Activated CD8-positive, alpha-beta memory T cell treated with anti-CD3 and anti-CD28 coated beads for 24 hours (primary cell): ENCODE measurements at regions not wholly inside any gene's neighbourhood (a gene's known extent, or its start where the extent isn't known, plus 50 kb on each side); places are given as distances from the start of the nearest gene placed in this dataset.
"Not testable (repeated sequence)": the region's sequence is repeated elsewhere in the genome, so short reads cannot be mapped to it uniquely, and the experiment has no call there.

ENCODE experiments used
- DNase-seq: peaks from one replicate; pipeline ENCODE4 v3.0.0-alpha.2; 2020

DNA sequence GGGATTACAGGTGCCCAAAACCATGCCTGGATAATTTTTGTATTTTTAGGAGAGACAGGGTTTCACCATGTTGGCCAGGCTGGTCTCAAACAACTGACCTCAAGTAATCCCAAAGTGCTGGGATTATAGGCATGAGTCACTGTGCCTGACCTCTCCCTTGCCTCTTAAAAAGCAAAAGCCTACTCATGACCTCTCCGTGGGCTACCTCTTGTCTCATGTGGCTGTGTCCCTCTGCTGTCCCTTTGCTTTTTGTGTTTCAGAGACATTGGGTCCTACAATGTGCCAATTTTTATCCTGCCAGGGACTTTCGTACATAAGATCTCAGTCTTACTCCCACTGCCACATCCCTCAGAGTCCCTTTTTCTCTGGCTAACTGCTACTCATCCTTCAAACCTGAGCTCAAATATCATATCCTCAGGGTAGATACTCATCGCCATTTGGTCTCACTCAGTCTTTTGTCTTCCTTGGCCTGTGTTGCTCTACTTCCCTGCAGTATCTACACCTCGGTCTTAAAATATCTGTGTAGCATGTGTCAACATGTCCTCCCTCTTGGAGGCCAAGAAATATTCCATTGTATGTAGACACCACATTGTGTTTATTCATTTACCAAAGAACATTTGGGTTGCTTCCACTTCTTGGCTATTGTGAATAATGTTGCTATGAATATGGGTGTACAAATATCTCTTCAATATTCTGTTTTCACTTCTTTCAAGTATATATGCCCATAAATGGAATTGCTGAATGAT is 465.0 kb upstream of the KLF6 start:
- no peak for DNase-seq

DNA sequence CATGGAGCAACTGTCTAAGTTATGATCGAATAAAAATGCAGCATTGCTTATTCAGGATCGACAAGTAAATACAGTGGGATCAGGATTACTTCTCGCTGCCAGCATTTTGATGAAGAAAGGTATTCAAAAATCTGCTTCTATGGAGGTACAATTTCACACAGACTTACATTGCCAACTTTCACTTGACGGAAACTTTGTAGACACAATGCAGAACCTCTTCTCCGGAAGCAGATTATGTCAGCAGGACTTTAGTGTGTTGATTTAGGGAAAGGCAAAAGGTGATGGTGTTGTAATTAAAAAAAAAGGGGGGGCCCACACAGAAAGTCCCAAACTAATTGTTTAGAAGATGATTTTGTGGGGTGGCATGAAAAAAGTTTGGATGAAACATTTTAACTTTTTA is 462.4 kb upstream of the KLF6 start:
- no peak for DNase-seq

DNA sequence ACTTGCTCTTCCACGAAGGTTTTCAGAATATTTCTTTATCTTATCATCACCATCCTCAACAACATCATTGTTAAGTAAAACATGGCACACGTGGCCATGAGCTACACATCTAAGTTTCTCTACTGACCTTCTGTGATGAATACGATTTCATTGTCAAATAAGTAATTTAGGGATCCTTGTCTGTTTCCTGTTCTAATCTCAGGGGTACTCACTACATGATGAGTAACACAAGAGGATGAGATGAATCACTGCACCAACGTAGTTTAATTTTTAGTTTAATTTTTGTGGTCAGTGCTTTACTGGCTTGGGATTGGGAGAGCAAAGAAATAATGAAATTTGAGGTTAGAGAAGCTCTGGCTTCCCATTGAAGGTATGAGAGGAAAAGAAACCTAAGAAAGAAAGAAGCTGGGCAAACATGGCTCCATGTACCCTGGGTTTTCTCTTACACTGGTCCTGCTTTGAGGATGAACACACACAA is 461.9 kb upstream of the KLF6 start:
- no peak for DNase-seq

DNA sequence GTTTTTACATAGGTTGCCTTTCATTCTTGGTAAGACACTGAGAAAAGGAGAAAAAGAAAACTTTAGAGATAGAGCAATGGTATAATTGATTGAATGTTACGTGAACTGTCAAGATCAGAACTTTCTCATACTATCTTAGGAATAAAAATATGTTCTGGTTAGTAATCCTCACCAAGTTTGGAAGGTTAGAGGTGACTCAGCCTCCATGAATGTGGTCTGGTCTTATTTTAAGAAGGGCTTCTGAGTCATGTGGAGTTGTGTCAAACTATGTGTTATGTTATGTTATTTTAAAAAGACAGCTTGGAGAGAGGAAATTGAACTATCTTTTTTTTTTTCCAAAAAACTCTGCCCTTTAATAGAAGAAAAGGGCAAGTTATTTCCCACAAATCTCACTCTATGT is 458.6 kb upstream of the KLF6 start:
- no peak for DNase-seq

DNA sequence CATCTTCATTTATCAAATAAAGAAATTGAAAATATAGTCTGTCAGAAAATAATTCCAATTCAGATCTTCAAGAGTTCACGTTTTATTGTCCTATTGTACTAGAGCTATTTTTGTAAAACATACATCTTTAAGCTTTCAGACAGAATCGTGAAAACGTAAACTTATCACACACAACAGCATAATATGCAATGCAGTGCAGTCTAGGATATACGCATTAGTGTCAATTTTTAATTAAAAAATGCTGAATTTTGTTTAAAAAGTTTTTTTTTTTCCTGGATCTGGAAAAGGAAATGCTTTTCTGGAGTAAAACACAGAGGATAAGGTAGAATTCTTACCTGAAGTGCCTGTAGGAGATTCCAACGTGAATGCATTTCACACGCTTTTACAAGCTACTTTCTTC is 458.2 kb upstream of the KLF6 start:
- DNase-seq = no peak

DNA sequence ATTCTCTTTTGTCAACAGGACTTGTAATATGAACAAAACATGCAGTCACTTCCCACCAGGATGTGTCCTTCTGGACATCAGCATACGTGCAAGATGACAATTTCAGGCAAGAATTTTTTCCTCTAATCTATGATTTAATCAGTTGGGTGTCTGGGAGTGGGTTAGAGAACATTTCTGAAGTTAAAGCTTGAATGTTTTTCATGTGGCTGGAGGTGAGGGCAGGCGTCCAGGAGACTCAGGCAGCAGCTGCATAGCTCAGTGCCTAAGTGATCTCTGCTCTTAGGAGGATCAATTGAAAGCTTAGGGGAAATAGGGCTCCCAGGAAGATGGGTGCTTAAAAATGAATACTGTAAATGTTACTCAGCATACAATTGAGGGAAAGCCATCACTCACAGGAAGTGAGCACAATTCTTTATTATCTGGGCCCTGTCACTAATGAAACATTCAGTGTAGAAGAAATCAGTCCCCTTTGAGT is 457.6 kb upstream of the KLF6 start:
- no peak for DNase-seq

DNA sequence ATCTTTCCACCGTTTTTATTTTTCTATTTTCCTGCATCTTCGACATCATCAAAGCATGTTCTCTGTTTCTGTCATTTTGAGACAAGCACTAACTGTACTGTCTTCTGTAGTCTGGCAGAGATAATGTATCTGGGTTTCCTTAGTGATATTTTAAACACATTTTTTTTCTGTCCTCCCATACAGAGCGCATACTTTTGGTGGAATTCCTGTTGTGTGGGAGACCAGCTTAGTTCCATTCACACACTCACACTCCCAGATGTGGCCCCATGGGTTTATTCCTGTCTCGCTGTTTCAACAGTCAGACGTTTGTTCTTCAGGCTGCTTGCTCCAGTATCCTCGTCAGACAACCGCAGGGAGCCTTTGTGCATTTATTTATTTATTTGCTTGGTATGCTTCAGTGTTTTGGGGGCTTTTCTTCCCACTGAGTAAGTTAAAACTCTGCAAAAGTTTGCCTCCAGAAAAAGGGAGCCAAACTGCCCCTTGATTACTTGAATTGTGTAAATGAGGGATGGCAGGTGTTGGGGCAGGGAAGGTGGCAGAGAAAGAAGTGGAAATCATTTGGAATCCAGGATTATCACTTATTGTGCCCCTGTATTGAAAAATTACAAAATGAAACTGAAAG is 456.8 kb upstream of the KLF6 start:
- DNase-seq = no peak

DNA sequence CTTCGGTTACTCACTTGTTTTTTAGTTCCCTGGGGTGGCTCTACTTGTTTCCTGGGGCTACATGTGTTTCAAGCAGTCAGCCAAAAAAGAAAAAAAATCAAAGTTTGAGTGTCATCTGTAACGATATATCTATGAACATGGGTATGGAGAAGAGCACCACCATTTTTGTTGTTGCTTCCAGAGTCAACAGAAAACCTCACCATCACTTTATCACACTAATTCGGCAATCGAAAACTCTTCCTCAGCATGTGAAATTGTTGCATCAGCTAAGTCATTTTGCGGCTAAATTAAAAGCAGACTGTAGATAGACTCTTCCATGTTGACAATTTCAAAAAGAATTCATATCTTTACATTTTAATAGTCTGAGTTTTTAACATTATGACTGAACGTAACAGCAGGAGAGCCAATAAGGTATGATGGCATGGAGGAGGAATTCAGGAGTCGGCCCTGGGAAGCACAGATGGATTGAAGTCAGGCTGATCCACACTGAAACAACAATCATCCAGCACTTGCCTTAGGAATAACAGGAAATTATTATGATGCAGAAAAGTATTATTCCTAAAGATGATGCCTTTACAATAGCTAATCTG is 455.7 kb upstream of the KLF6 start:
- DNase-seq = no peak

DNA sequence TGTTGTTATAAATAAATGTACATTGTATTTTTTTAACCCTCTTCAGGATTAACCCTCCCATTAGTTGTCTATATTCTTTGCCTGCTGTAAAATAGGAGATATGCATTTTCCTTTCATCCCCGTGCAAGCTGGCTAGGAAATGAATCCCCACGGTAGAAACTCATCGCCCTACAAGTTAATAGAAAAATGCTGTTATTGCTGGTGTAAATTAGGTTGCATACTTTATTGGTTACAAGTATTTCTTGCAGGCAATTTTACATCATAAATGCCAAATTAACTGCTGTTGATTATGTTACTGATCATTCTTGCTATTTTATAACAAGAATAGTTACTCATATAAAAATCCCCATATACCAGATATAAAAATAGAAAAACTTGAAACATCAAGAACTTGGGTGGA is 454.2 kb upstream of the KLF6 start:
- no peak for DNase-seq

DNA sequence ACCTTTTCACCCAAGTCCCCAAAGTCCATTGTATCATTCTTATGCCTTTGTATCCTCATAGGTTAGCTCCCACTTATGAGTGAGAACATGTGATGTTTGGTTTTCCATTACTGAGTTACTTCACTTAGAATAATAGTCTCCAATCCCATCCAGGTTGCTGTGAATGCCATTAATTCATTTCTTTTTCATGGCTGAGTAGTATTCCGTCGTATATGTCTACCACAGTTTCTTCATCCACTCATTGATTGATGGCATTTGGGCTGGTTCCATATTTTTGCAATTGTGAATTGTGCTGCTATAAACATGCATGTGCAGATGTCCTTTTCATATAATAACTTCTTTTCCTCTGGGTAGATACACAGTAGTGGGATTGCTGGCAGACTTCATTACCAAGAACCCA is 451.9 kb upstream of the KLF6 start:
- not testable (repeated sequence) for DNase-seq

DNA sequence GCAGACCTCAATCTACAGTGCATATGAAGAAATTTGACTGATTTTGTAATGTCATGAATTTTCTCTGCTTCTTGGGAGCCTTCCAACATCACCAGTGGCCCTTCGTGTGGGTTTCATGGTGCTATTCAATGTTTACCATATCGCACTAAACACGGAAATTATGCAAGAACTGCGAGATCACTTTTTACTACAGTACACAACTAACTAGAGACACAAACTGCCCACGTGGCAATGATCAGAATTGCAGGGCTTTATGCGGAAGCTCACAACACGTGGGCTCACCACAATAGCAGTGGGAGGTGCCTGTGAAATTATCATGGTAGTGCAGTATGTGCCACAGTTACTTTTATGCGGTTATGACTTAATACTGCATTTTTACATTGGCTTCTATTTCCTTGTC is 449.7 kb upstream of the KLF6 start:
- DNase-seq = peak; percentile 65

DNA sequence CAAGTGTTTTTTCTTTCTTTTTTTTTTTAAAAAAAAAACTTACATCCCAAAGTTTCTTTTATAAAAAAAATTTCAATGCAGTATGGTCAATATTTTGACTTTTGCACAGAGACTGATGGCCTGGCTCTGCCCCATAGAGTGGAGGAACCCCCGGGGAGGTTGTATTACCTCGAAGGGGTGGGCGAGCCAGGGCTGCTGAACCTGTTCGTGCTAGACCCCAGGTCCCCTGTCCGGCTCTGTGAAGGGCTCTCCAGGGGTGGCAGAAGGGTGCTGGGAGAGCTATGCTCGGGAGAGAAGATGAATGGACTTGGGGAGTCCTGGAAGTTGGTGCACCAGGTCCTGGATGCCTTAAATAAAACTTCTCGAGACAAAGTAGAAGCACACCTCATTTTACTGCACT is 446.4 kb upstream of the KLF6 start:
- no peak for DNase-seq

DNA sequence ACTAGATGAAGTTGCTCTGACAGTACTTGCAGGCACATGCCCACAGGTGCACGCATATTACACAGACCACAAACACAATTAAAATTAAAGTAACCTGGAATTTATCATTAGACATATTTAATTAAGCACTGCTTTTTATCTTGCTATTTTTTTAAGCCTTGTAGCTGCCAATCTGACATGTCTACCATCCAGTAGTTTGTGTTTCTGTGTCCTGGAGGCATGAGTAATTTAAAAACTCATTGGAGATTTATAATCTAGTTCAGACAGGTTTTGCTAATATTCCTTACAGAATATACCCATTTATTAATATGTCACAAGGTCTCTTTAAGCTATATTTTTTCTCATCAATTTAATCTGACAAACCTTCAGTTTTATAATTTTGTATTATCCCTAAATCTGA is 445.0 kb upstream of the KLF6 start:
- no peak for DNase-seq

DNA sequence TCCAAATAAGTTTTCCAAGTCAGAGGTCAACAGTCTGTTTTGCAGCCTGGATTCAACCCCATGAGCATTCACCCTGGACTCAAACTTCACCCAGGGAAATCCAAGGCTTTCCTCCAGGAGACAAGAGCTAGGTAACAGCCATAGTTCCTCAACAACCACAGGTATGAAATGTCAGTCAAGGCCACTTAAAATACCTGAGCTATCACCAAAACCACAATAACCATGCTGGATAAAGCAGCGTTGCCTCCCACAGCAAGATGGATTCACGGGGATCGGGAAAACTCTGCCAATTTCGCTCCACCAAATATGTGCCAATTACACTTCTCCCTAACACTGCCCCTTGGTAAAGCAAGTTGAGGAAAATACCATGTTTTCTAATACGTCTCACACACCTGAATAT is 444.1 kb upstream of the KLF6 start:
- DNase-seq = no peak

DNA sequence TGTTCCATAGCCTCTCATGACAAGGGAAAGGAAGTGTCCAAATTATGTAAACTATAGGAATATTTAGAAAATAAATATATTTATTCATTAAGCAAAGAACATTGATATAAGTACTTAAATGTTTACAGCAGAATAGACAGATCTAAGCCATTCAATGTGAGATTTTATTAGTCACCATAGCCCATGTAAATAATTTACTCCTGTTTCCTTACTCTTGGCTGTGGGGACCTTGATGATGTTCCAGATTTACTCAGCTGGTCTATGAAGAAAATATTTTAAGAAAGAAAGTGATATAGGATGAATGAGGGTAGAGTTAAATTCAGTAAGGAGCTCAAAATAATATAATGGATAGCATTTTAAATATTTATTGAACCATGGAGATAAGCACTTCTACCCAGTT is 442.6 kb upstream of the KLF6 start:
- no peak for DNase-seq

DNA sequence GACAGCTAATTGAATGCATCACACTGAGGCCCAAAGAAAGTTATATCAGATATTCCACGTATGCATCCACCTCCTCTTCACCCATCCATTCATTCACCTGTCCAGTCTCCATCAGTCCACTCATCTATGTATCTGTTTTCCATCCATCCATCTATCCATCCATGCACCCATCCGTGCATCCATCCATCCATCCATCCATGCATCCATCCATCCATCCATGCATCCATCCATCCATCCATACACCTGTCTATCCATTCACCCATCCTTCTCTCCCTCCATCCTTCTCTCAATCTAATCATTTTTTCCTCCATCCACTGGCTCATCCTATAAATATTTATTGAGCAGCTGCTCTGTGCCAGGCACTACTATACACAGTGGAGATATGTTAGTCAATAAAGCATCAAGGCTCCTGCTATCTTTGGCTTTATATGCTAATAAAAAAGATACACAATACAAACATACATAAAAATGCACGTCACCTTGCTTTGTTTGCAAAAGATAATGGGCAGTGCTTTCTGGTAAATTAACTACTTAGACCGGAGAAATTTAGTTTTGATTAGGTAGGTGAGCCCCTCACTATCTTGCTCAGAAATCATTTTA is 442.0 kb upstream of the KLF6 start:
- DNase-seq = no peak

DNA sequence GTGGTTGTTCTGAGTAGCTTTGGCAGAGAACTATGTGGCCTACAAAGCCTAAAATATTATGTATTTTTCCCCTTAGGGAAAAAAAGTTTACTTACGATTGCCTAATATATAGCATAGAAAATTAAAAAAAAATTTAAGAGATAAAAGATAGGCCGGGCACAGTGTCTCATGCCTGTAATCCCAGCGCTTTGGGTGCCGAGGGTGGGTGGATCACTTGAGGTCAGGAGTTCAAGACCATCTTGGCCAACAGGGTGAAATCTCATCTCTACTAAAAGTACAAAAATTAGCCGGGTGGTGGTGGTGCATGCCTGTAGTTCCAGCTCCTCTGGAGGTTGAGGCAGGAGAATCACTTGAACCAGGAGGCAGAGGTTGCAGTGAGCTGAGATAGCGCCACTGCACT is 439.2 kb upstream of the KLF6 start:
- no peak for DNase-seq

DNA sequence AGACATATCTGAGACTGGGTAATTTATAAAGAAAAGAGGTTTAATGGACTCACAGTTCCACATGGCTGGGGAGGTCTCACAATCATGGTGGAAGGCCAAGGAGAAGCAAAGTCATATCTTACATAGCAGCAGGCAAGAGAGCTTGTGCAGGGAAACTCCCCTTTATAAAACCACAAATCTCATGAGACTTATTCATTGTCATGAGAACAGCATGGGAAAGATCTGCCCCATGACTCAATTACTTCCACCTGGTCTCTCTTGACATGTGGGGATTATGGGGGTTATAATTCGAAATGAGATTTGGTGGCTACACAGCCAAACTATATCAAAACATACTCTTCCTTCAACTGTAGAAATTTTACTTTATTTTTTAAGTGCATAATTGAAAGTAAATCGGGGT is 436.3 kb upstream of the KLF6 start:
- DNase-seq = not testable (repeated sequence)

DNA sequence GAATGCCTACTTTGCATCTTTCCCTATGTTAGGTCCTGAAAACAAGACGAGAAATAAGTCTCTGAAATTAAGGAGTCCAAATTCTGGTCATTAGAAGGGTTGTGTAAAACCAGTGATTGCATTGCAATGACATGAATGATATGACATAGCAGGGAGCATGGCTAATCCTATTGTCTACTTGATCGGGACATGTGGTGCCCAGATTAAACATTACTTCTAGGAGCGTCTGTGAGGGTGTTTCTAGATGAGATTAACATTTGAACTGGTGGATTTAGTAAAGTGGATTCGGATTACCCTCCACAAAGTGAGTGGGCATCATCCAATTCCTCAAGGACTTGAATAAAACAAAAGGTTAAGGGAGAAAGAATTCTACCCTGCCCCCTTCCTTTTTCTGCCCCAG is 434.9 kb upstream of the KLF6 start:
- no peak for DNase-seq

DNA sequence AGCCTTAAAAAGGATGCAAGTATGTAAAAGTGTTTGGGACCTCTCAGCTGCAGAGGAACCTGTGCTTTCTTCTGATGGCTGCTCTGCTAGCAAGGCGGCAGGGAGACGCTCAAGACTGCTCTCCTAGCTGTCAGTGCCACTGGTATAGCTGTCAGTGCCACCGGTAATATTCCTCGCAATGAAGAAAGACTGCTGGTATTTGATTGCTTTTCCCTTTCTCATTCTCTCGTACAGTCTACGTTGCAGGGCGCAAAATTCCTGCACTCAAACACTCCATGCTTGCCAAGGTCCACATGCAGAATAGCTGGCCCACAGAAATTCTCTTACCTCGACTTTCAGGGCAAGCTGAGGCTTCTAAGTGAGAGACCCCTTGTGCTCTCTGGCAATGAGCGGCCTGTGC is 432.6 kb upstream of the KLF6 start:
- DNase-seq = no peak

DNA sequence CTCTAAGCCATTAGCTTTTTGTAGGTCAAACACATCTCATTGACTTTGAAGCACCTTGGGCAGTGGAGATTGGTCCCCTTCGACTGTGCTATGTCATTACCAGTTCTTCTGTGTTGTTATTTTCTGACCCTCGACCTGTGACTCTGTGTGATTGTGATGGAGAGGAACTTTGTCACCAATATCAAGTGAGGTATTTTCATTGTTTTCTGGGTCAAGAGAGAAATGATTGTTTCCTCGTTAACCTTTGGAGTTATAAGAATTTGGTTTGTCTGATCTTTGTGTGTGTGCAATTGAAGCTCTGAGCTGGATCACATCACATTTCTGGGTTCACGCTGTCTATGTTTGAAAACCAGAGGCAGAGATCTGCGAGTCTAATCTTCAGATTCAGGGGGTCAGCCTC is 432.2 kb upstream of the KLF6 start:
- DNase-seq = no peak

DNA sequence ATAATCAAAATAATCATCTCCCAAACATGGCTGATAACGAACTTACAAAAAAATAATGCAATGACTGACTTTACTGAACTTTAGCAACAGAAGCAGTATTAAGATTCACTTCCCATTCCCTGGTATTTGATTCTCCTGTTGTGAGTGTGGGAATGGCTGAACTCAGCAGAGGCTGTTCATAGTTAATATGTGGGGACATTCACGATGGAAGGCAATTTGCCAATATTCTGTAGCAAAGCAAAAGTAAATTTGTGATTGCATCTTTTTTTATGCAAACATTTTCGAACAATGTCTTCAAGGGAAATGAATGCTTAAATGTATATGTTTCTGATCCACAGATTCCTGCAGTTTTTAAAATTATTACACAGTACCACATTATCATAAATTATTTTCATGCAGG is 431.7 kb upstream of the KLF6 start:
- no peak for DNase-seq

DNA sequence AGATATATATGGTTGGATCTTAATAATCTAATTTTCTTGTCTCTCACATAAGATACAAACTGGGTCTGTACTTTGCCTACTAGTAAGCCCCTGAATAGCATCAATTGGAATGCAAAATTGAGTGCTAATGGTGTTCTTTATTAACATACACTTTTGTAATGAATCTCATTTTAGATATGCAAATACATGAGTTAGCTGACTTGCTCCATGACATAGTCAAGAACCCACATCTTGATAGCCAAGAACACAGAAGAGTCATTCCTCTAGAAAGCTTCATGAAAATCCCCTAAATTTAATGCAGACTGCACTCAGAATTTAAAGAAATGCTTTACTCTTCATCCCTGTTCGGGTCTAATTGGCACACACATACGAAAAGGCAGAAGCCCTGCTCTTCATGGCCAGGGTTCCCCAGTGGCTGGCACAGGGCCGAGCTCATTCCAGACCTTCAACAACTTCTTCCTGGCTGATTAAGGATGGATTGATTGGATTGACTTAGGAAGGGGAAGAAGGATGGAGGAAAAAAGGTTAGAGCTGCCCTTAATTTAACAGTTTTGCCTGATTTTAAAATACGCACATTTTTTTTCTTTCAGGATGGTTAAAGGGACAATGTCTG is 431.1 kb upstream of the KLF6 start:
- no peak for DNase-seq

DNA sequence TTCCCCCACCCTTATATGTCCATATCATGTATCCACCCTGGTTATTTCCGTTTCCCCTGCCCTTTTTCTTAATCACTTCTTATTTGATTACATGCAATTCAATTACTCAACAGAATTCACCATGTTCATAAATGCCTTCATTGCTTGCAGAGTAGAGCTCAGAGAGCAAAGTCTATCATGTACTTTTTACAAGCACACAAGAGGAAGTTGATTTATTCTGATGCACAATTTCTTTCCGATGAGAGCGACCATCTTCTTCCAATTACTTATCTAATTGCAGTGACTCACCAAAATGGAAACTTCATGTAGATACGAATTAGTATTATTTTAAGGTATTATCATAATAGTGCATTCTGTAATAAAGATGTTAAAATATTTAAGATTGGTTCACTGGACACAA is 430.5 kb upstream of the KLF6 start:
- DNase-seq = no peak
